Liver (tissue), 3 donors: ENCODE measurements at regions not wholly inside any gene's neighbourhood (a gene's known extent, or its start where the extent isn't known, plus 50 kb on each side); places are given as distances from the start of the nearest gene placed in this dataset.

Experiments used
- GABPA ChIP-seq, 2 donors: IDR thresholded peaks in 1 of 2; conservative IDR thresholded peaks in 1 of 2; 2 replicates each; pipeline ENCODE4 v1.6.1; 2016; ENCODE audit warnings: antibody characterized with exemption in 2 of 2, mild to moderate bottlenecking in 1 of 2, moderate library complexity in 1 of 2
- JUND ChIP-seq, 2 donors: IDR thresholded peaks; 2 replicates each; pipeline ENCODE4 v1.6.1; 2016; ENCODE audit warnings: antibody characterized with exemption in 2 of 2
- NR2F2 ChIP-seq: IDR thresholded peaks from 2 replicates; pipeline ENCODE4 v1.6.1; 2016; ENCODE audit warnings: antibody characterized with exemption
- RAD21 ChIP-seq, 2 donors: IDR thresholded peaks; 2 replicates each; pipeline ENCODE4 v1.6.1; 2016; ENCODE audit warnings: antibody characterized with exemption in 2 of 2, mild to moderate bottlenecking in 2 of 2
- RXRA ChIP-seq, 2 donors: IDR thresholded peaks; 2 replicates each; pipeline ENCODE4 v1.6.1; 2017 to 2018; ENCODE audit warnings: antibody characterized with exemption in 2 of 2, mild to moderate bottlenecking in 1 of 2
- SP1 ChIP-seq: IDR thresholded peaks from 2 replicates; pipeline ENCODE4 v1.6.1; 2018; ENCODE audit warnings: antibody characterized with exemption, mild to moderate bottlenecking
- YY1 ChIP-seq: IDR thresholded peaks from 2 replicates; pipeline ENCODE4 v1.6.1; 2016; ENCODE audit warnings: antibody characterized with exemption, mild to moderate bottlenecking
- TF ChIP-seq, protein P1 (sequence below): fragments of 150-350 bp; IDR thresholded peaks from 2 replicates; pipeline ENCODE4 v1.5.1; 2017; ENCODE audit warnings: improper control_type of control experiment, low read depth, low read length; ENCODE audit not compliant: missing input control
- TF ChIP-seq, protein P2 (sequence below): IDR thresholded peaks from 2 replicates; pipeline ENCODE4 v1.6.1; 2016; ENCODE audit warnings: antibody characterized with exemption
- TF ChIP-seq, protein P3 (sequence below): IDR thresholded peaks from 2 replicates; pipeline ENCODE4 v1.6.1; 2016; ENCODE audit warnings: antibody characterized with exemption
- TF ChIP-seq, protein P4 (sequence below): IDR thresholded peaks from 2 replicates; pipeline ENCODE4 v1.6.1; 2016; ENCODE audit warnings: antibody characterized with exemption
- TF ChIP-seq, protein P5 (sequence below): IDR thresholded peaks from 2 replicates; pipeline ENCODE4 v1.6.1; 2016; ENCODE audit warnings: antibody characterized with exemption, mild to moderate bottlenecking
- donor health status: healthy.
- donor health status: healthy.

DNA sequence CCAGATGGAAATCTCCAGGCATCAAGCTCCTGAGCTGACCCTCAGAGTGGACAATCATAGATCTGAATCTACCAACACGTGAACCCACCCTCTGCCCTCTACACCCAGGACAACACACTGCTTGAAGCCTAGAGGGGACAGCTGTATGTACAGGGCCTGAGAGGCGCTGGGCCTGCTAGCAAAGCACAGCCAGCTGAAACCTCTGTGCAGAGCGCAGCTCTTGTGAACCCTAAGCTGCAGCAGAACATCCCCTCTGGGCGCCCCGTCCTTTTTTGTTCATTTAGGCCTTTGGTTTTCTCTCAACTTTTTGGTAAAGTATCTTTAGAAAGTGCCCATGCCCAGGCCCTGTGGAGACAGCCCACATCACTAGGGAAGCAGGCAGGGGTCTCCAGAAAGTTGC, 62.4 kb upstream of the SPTLC1 start:
- no peak for TF ChIP-seq NR2F2
- TF ChIP-seq, protein P1, sequence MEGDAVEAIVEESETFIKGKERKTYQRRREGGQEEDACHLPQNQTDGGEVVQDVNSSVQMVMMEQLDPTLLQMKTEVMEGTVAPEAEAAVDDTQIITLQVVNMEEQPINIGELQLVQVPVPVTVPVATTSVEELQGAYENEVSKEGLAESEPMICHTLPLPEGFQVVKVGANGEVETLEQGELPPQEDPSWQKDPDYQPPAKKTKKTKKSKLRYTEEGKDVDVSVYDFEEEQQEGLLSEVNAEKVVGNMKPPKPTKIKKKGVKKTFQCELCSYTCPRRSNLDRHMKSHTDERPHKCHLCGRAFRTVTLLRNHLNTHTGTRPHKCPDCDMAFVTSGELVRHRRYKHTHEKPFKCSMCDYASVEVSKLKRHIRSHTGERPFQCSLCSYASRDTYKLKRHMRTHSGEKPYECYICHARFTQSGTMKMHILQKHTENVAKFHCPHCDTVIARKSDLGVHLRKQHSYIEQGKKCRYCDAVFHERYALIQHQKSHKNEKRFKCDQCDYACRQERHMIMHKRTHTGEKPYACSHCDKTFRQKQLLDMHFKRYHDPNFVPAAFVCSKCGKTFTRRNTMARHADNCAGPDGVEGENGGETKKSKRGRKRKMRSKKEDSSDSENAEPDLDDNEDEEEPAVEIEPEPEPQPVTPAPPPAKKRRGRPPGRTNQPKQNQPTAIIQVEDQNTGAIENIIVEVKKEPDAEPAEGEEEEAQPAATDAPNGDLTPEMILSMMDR = no peak
- TF ChIP-seq, protein P2, sequence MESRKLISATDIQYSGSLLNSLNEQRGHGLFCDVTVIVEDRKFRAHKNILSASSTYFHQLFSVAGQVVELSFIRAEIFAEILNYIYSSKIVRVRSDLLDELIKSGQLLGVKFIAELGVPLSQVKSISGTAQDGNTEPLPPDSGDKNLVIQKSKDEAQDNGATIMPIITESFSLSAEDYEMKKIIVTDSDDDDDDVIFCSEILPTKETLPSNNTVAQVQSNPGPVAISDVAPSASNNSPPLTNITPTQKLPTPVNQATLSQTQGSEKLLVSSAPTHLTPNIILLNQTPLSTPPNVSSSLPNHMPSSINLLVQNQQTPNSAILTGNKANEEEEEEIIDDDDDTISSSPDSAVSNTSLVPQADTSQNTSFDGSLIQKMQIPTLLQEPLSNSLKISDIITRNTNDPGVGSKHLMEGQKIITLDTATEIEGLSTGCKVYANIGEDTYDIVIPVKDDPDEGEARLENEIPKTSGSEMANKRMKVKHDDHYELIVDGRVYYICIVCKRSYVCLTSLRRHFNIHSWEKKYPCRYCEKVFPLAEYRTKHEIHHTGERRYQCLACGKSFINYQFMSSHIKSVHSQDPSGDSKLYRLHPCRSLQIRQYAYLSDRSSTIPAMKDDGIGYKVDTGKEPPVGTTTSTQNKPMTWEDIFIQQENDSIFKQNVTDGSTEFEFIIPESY = no peak
- TF ChIP-seq, protein P3, sequence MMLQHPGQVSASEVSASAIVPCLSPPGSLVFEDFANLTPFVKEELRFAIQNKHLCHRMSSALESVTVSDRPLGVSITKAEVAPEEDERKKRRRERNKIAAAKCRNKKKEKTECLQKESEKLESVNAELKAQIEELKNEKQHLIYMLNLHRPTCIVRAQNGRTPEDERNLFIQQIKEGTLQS = no peak
- TF ChIP-seq RXRA (IDR thresholded peaks at IDR 0.05) = no peak
- TF ChIP-seq RAD21 (IDR thresholded peaks at IDR 0.05) = no peak
- TF ChIP-seq, protein P4, sequence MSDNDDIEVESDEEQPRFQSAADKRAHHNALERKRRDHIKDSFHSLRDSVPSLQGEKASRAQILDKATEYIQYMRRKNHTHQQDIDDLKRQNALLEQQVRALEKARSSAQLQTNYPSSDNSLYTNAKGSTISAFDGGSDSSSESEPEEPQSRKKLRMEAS = no peak
- no peak for TF ChIP-seq YY1
- TF ChIP-seq SP1 = no peak
- TF ChIP-seq, protein P5, sequence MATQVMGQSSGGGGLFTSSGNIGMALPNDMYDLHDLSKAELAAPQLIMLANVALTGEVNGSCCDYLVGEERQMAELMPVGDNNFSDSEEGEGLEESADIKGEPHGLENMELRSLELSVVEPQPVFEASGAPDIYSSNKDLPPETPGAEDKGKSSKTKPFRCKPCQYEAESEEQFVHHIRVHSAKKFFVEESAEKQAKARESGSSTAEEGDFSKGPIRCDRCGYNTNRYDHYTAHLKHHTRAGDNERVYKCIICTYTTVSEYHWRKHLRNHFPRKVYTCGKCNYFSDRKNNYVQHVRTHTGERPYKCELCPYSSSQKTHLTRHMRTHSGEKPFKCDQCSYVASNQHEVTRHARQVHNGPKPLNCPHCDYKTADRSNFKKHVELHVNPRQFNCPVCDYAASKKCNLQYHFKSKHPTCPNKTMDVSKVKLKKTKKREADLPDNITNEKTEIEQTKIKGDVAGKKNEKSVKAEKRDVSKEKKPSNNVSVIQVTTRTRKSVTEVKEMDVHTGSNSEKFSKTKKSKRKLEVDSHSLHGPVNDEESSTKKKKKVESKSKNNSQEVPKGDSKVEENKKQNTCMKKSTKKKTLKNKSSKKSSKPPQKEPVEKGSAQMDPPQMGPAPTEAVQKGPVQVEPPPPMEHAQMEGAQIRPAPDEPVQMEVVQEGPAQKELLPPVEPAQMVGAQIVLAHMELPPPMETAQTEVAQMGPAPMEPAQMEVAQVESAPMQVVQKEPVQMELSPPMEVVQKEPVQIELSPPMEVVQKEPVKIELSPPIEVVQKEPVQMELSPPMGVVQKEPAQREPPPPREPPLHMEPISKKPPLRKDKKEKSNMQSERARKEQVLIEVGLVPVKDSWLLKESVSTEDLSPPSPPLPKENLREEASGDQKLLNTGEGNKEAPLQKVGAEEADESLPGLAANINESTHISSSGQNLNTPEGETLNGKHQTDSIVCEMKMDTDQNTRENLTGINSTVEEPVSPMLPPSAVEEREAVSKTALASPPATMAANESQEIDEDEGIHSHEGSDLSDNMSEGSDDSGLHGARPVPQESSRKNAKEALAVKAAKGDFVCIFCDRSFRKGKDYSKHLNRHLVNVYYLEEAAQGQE = no peak
- TF ChIP-seq GABPA (IDR thresholded peaks at IDR 0.05 in 1 of 2, conservative IDR thresholded peaks at IDR 0.05 in 1 of 2) = no peak
- no peak for TF ChIP-seq JUND (IDR thresholded peaks at IDR 0.05)
